ENCODE measurements at regions not wholly inside any gene's neighbourhood (a gene's known extent, or its start where the extent isn't known, plus 50 kb on each side); places are given as distances from the start of the nearest gene placed in this dataset.

- TF ChIP-seq CTCF (IDR thresholded peaks at IDR 0.05; ENCODE audit: low read length) (no peak), EZH2 (IDR thresholded peaks at IDR 0.05; ENCODE audit: borderline replicate concordance, low read length) (no peak)
These were observed 109.3 kb downstream of the GATA3 start for GRCh38 chr10:8163824-8164223.
